SK-N-SH (cell line): ENCODE measurements at regions not wholly inside any gene's neighbourhood (a gene's known extent, or its start where the extent isn't known, plus 50 kb on each side); places are given as distances from the start of the nearest gene placed in this dataset.

ENCODE experiments used
- CTCF ChIP-seq: fragments of 200-600 bp; sonication (generic); IDR thresholded peaks from 2 replicates; pipeline ENCODE4 v1.6.1; 2017; ENCODE audit warnings: antibody characterized with exemption, mild to moderate bottlenecking, moderate library complexity
- EP300 ChIP-seq, 2 experiments: IDR thresholded peaks; 2 replicates each; pipeline versions ENCODE4 v1.4.0 to v1.6.1; 2012; ENCODE audit warnings: borderline replicate concordance in 1 of 2, low read depth in 1 of 2, low read length in 1 of 2
- EZH2phosphoT487 ChIP-seq: fragments of 200-600 bp; sonication (generic); IDR thresholded peaks from 2 replicates; pipeline ENCODE4 v1.6.1; 2017; ENCODE audit warnings: low read depth, mixed run types, mild to moderate bottlenecking, antibody characterized with exemption, moderate library complexity, borderline replicate concordance
- GATA2 ChIP-seq: sonication (generic); formaldehyde crosslinking; IDR thresholded peaks from 2 replicates; pipeline ENCODE4 v1.5.0; 2020; ENCODE audit warnings: mild to moderate bottlenecking, missing genetic modification reagents
- MEF2A ChIP-seq: IDR thresholded peaks from 2 replicates; pipeline ENCODE4 v1.4.0; 2012; ENCODE audit warnings: low read depth, borderline replicate concordance
- MXI1 ChIP-seq: IDR thresholded peaks from 2 replicates; pipeline ENCODE4 v1.6.1; 2012; ENCODE audit warnings: mild to moderate bottlenecking, low read depth, low read length, improper control_type of control experiment
- NFIC ChIP-seq: IDR thresholded peaks from 2 replicates; pipeline ENCODE4 v1.4.0; 2012; ENCODE audit warnings: borderline replicate concordance
- POLR2AphosphoS5 ChIP-seq: IDR thresholded peaks from 2 replicates; pipeline ENCODE4 v1.6.1; 2012; ENCODE audit warnings: low read depth, low read length
- REST ChIP-seq: IDR thresholded peaks from 2 replicates; pipeline ENCODE4 v1.6.1; 2012; ENCODE audit warnings: mild to moderate bottlenecking, low read depth, low read length, moderate library complexity
- RFX5 ChIP-seq: IDR thresholded peaks from 2 replicates; pipeline ENCODE4 v1.6.1; 2012; ENCODE audit warnings: mild to moderate bottlenecking, improper control_type of control experiment, low read length
- SIN3A ChIP-seq: IDR thresholded peaks from 2 replicates; pipeline ENCODE4 v1.6.1; 2012; ENCODE audit warnings: low read depth, mild to moderate bottlenecking, low read length, moderate library complexity, borderline replicate concordance
- SMC3 ChIP-seq: IDR thresholded peaks from 2 replicates; pipeline ENCODE4 v1.6.1; 2012; ENCODE audit warnings: low read depth, low read length, improper control_type of control experiment
- USF2 ChIP-seq: fragments of 150-350 bp; IDR thresholded peaks from 2 replicates; pipeline ENCODE4 v1.6.1; 2017; ENCODE audit warnings: antibody characterized with exemption, low read length, low read depth, borderline replicate concordance
- YY1 ChIP-seq: IDR thresholded peaks from 2 replicates; pipeline ENCODE4 v1.4.0; 2012; ENCODE audit warnings: low read depth, mild to moderate bottlenecking

GRCh38 chr20:19882446-19882845 is 124.4 kb downstream of the RIN2 start:
- TF ChIP-seq NFIC (no peak), EZH2phosphoT487 (no peak), RFX5 (no peak), CTCF (no peak), MEF2A (no peak), MXI1 (no peak), POLR2AphosphoS5 (no peak), GATA2 (CRISPR knock-in tag) (no peak), SMC3 (no peak), YY1 (no peak), REST (no peak), SIN3A (no peak), EP300 (IDR thresholded peaks at IDR 0.05; ENCODE audit: borderline replicate concordance in 1 of 2, low read depth in 1 of 2, low read length in 1 of 2) (no peak), USF2 (no peak)
